ENCODE measurements at regions not wholly inside any gene's neighbourhood (a gene's known extent, or its start where the extent isn't known, plus 50 kb on each side); places are given as distances from the start of the nearest gene placed in this dataset.
A peak's percentile ranks its signal among the peaks of the same experiment; 100 is the strongest.

GRCh38 chr15:56856934-56857333 is 61.5 kb upstream of the TCF12 start:
- Histone ChIP-seq H3K4me2 (ENCODE audit: low read depth, low read length) (no peak overlapping the region), H3K36me3 (replicated peaks in 1 of 2; ENCODE audit: control insufficient read depth in 1 of 2, insufficient read depth in 2 of 2, low read length in 2 of 2) (no peaks in the 10 kb centered on the region), H3K27ac (ENCODE audit: extremely low read length, insufficient read depth, low read length) (no peak overlapping the region), H3K4me3 (replicated peaks in 1 of 3; ENCODE audit: insufficient read depth in 1 of 3, low read depth in 2 of 3, low read length in 3 of 3) (no peak overlapping the region), H3K9me3 (ENCODE audit: low read length) (no peaks in the 10 kb centered on the region), H4K20me1 (ENCODE audit: insufficient read depth, low read length) (no peaks in the 10 kb centered on the region), H3K4me1 (ENCODE audit: insufficient read depth, low read length) (no peaks in the 10 kb centered on the region), H3K79me2 (ENCODE audit: insufficient read depth, low read length) (no peaks in the 10 kb centered on the region), H2AFZ (ENCODE audit: low read length) (no peak overlapping the region), H3K27me3 (ENCODE audit: control insufficient read depth in 1 of 2, insufficient read depth in 2 of 2, low read length in 2 of 2) (no peaks in the 10 kb centered on the region), H3K9ac (ENCODE audit: insufficient read depth, low read depth, low read length) (no peak overlapping the region)
- POLR2A ChIA-PET = no interaction called here
- ATAC-seq (no peak), DNase-seq (ENCODE audit: low spot score) (no peak), FAIRE-seq (no peak)
- CTCF ChIA-PET (ENCODE audit: low intra/inter-chr PET ratio, low total read pairs) = no interaction called here
- intact Hi-C loops (cut with micrococcal nuclease; ENCODE audit: unreplicated experiment) (no loop called here), in situ Hi-C loops (cut with HindIII; ENCODE audit: extremely low pct_ligation_motif_present, low pct_unique_long_range_greater_than_20kb) (no loop called here)
- TF ChIP-seq ZNF777 (CRISPR knock-in tag; IDR thresholded peaks at IDR 0.05) = no peak
- no peak for TF ChIP-seq POLR2G (IDR thresholded peaks at IDR 0.05; ENCODE audit: low read depth, low read length)
- TF ChIP-seq, protein P1, sequence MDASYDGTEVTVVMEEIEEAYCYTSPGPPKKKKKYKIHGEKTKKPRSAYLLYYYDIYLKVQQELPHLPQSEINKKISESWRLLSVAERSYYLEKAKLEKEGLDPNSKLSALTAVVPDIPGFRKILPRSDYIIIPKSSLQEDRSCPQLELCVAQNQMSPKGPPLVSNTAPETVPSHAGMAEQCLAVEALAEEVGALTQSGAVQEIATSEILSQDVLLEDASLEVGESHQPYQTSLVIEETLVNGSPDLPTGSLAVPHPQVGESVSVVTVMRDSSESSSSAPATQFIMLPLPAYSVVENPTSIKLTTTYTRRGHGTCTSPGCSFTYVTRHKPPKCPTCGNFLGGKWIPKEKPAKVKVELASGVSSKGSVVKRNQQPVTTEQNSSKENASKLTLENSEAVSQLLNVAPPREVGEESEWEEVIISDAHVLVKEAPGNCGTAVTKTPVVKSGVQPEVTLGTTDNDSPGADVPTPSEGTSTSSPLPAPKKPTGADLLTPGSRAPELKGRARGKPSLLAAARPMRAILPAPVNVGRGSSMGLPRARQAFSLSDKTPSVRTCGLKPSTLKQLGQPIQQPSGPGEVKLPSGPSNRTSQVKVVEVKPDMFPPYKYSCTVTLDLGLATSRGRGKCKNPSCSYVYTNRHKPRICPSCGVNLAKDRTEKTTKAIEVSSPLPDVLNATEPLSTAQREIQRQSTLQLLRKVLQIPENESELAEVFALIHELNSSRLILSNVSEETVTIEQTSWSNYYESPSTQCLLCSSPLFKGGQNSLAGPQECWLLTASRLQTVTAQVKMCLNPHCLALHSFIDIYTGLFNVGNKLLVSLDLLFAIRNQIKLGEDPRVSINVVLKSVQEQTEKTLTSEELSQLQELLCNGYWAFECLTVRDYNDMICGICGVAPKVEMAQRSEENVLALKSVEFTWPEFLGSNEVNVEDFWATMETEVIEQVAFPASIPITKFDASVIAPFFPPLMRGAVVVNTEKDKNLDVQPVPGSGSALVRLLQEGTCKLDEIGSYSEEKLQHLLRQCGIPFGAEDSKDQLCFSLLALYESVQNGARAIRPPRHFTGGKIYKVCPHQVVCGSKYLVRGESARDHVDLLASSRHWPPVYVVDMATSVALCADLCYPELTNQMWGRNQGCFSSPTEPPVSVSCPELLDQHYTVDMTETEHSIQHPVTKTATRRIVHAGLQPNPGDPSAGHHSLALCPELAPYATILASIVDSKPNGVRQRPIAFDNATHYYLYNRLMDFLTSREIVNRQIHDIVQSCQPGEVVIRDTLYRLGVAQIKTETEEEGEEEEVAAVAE (CRISPR knock-in tag; IDR thresholded peaks at IDR 0.05; ENCODE audit: borderline replicate concordance) = no peak
- TF ChIP-seq ZNF782 (CRISPR knock-in tag; IDR thresholded peaks at IDR 0.05; ENCODE audit: borderline replicate concordance) = no peak
- no TSS peak for BruUV-seq (replicated peaks)
- WGBS (ENCODE audit: low lambda C conversion rate) = 14% methylated on average over 1 of the region's 1 CpG

GRCh38 chr15:56844892-56845291 is 73.6 kb upstream of the TCF12 start:
- POLR2A ChIA-PET = no interaction called here
- Histone ChIP-seq H3K36me3 (replicated peaks in 1 of 2; ENCODE audit: control insufficient read depth in 1 of 2, insufficient read depth in 2 of 2, low read length in 2 of 2) (no peaks in the 10 kb centered on the region), H3K4me1 (ENCODE audit: insufficient read depth, low read length) (peaks cover 7% of the 10 kb centered on the region; the same call in 1 of the 2 replicates), H3K9me3 (ENCODE audit: low read length) (no peaks in the 10 kb centered on the region), H3K79me2 (ENCODE audit: insufficient read depth, low read length) (no peaks in the 10 kb centered on the region), H3K27me3 (ENCODE audit: control insufficient read depth in 1 of 2, insufficient read depth in 2 of 2, low read length in 2 of 2) (0 out of 5 replicates have a peak, but pooled peaks cover 0 to 2% of the 10 kb centered on the region in 2 experiments), H3K4me2 (ENCODE audit: low read depth, low read length) (no peak overlapping the region), H3K27ac (ENCODE audit: extremely low read length, insufficient read depth, low read length) (no peak overlapping the region), H4K20me1 (ENCODE audit: insufficient read depth, low read length) (no peaks in the 10 kb centered on the region), H3K9ac (ENCODE audit: insufficient read depth, low read depth, low read length) (no peak overlapping the region), H3K4me3 (replicated peaks in 1 of 3; ENCODE audit: insufficient read depth in 1 of 3, low read depth in 2 of 3, low read length in 3 of 3) (no peak overlapping the region), H2AFZ (ENCODE audit: low read length) (no peak overlapping the region)
- no peak for TF ChIP-seq CBX5 (CRISPR knock-in tag; IDR thresholded peaks at IDR 0.05; ENCODE audit: borderline replicate concordance)
- no peak for TF ChIP-seq ZNF33A (CRISPR knock-in tag; IDR thresholded peaks at IDR 0.05; ENCODE audit: borderline replicate concordance)
- TF ChIP-seq, protein P2, sequence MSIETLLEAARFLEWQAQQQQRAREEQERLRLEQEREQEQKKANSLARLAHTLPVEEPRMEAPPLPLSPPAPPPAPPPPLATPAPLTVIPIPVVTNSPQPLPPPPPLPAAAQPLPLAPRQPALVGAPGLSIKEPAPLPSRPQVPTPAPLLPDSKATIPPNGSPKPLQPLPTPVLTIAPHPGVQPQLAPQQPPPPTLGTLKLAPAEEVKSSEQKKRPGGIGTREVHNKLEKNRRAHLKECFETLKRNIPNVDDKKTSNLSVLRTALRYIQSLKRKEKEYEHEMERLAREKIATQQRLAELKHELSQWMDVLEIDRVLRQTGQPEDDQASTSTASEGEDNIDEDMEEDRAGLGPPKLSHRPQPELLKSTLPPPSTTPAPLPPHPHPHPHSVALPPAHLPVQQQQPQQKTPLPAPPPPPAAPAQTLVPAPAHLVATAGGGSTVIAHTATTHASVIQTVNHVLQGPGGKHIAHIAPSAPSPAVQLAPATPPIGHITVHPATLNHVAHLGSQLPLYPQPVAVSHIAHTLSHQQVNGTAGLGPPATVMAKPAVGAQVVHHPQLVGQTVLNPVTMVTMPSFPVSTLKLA (IDR thresholded peaks at IDR 0.05) = 0 out of 2 replicates have a peak, but pooled peaks have one; percentile 12
- TF ChIP-seq KMT2A (CRISPR knock-in tag; IDR thresholded peaks at IDR 0.05) = no peak
- in situ Hi-C loops (cut with HindIII; ENCODE audit: extremely low pct_ligation_motif_present, low pct_unique_long_range_greater_than_20kb) = no loop called here
- FAIRE-seq (no peak), ATAC-seq (no peak), DNase-seq (ENCODE audit: low spot score) (no peak)
- BruUV-seq (replicated peaks) = no TSS peak
- intact Hi-C loops (cut with micrococcal nuclease; ENCODE audit: unreplicated experiment) = no loop called here
- CTCF ChIA-PET (ENCODE audit: low intra/inter-chr PET ratio, low total read pairs) = no interaction called here
